Thyroid gland (tissue), 4 donors: ENCODE measurements at regions not wholly inside any gene's neighbourhood (a gene's known extent, or its start where the extent isn't known, plus 50 kb on each side); places are given as distances from the start of the nearest gene placed in this dataset.

Experiments used
- DNase-seq, 2 donors: peaks; one replicate each; pipeline ENCODE4 v3.0.0-alpha.2; 2019
- H3K27ac ChIP-seq, 3 donors: fragments of 200-600 bp; sonication (generic); 1 replicate in 2 of 3; 2 replicates in 1 of 3; pipeline ENCODE4 v1.5.1; 2016 to 2019; ENCODE audit warnings: mild to moderate bottlenecking in 1 of 3, moderate library complexity in 1 of 3
- H3K27me3 ChIP-seq: fragments of 200-600 bp; sonication (generic); one replicate; pipeline ENCODE4 v1.5.1; 2019
- H3K36me3 ChIP-seq, 2 donors: fragments of 200-600 bp; sonication (generic); one replicate each; pipeline ENCODE4 v1.5.1; 2016 to 2019
- H3K4me1 ChIP-seq, 2 donors: fragments of 200-600 bp; sonication (generic); one replicate each; pipeline ENCODE4 v1.5.1; 2017 to 2019
- H3K4me3 ChIP-seq, 3 donors: fragments of 200-600 bp; sonication (generic); replicated peaks in 1 of 3; 1 replicate in 2 of 3; 2 replicates in 1 of 3; pipeline ENCODE4 v1.5.1; 2016; ENCODE audit warnings: mild to moderate bottlenecking in 1 of 3
- H3K9me3 ChIP-seq: fragments of 200-600 bp; sonication (generic); one replicate; pipeline ENCODE4 v1.5.1; 2017
- POLR2A ChIP-seq, 2 donors: fragments of 450-650 bp; IDR thresholded peaks; one replicate each; pipeline ENCODE4 v1.6.1; 2017; ENCODE audit warnings: antibody characterized with exemption in 2 of 2, mild to moderate bottlenecking in 2 of 2, moderate library complexity in 1 of 2
- WGBS, 2 donors: methylation state at CpG; one replicate each; pipeline ENCODE4 v1.1.5; 2017; 5-methylcytosine and 5-hydroxymethylcytosine counted together
- intact Hi-C: fragments of 100-400 bp; cut with DNase I; formaldehyde crosslinking; loops from one replicate; pipeline ENCODE4 v1.15.1; 2023
- TF ChIP-seq, protein P1 (sequence below), 6 experiments: fragments of 200-600 bp in 3 of 6; fragments of 450-650 bp in 3 of 6; sonication (generic) in 3 of 6; IDR thresholded peaks; one replicate each; pipeline ENCODE4 v1.5.1; 2016 to 2019; ENCODE audit warnings: antibody characterized with exemption in 6 of 6, mild to moderate bottlenecking in 2 of 6, inconsistent platforms in 1 of 6, moderate library complexity in 1 of 6

GRCh38 chr2:164439885-164440284 is 181.4 kb downstream of the GRB14 start:
- DNase-seq = no peak
- 85 to 92% methylated on average over 3 of the region's 3 CpGs for WGBS, 2 donors
- Histone ChIP-seq H3K9me3 (no peaks in the 10 kb centered on the region), H3K4me3 (no peak overlapping the region), H3K27me3 (no peaks in the 10 kb centered on the region), H3K27ac (no peak overlapping the region), H3K4me1 (no peaks in the 10 kb centered on the region), H3K36me3 (no peaks in the 10 kb centered on the region)
- TF ChIP-seq POLR2A (IDR thresholded peaks at IDR 0.05) = no peak
- TF ChIP-seq, protein P1, sequence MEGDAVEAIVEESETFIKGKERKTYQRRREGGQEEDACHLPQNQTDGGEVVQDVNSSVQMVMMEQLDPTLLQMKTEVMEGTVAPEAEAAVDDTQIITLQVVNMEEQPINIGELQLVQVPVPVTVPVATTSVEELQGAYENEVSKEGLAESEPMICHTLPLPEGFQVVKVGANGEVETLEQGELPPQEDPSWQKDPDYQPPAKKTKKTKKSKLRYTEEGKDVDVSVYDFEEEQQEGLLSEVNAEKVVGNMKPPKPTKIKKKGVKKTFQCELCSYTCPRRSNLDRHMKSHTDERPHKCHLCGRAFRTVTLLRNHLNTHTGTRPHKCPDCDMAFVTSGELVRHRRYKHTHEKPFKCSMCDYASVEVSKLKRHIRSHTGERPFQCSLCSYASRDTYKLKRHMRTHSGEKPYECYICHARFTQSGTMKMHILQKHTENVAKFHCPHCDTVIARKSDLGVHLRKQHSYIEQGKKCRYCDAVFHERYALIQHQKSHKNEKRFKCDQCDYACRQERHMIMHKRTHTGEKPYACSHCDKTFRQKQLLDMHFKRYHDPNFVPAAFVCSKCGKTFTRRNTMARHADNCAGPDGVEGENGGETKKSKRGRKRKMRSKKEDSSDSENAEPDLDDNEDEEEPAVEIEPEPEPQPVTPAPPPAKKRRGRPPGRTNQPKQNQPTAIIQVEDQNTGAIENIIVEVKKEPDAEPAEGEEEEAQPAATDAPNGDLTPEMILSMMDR (IDR thresholded peaks at IDR 0.05) = no peak
- intact Hi-C loops = no loop called here

- no peak for DNase-seq
- Histone ChIP-seq H3K27me3 (no peaks in the 10 kb centered on the region), H3K4me1 (no peaks in the 10 kb centered on the region), H3K27ac (no peak overlapping the region), H3K4me3 (no peak overlapping the region), H3K9me3 (no peaks in the 10 kb centered on the region), H3K36me3 (no peaks in the 10 kb centered on the region)
- intact Hi-C loops = no loop called here
- no peak for TF ChIP-seq POLR2A (IDR thresholded peaks at IDR 0.05)
- TF ChIP-seq, protein P1 (IDR thresholded peaks at IDR 0.05) = no peak
These were observed 182.0 kb downstream of the GRB14 start for GRCh38 chr2:164439235-164439634.

GRCh38 chr2:164438490-164439205 is 182.6 kb downstream of the GRB14 start:
- Histone ChIP-seq H3K36me3 (no peaks in the 10 kb centered on the region), H3K27ac (no peak overlapping the region), H3K4me1 (no peaks in the 10 kb centered on the region), H3K4me3 (no peak overlapping the region), H3K27me3 (no peaks in the 10 kb centered on the region), H3K9me3 (no peaks in the 10 kb centered on the region)
- no peak for DNase-seq
- intact Hi-C loops = no loop called here
- no peak for TF ChIP-seq POLR2A (IDR thresholded peaks at IDR 0.05)

DNA sequence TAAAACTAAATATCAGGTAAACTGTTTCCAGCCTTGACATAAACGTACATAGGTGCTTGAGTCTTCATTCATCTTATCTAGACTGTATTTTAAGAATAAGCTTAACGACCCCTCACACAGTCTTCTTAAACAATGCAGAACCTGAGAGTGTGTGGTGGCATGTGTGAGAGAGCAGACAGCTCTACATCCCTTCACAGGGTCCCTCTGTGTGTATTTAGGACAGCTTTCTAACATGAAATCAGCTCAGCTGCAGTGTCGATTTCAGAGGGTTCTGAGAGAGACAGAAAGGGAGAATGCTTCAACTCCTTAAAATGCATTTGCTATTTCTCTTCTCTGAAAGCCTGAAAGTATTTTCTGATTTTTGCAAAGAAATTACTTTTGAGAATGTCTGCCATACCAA is 185.2 kb downstream of the GRB14 start:
- no peaks in the 10 kb centered on the region for H3K9me3 ChIP-seq
- WGBS, 2 donors = 62 to 68% methylated on average over 3 of the region's 3 CpGs
- H3K4me3 ChIP-seq = no peak overlapping the region
- TF ChIP-seq POLR2A (IDR thresholded peaks at IDR 0.05) = no peak
- TF ChIP-seq, protein P1 (IDR thresholded peaks at IDR 0.05) = no peak
- no peaks in the 10 kb centered on the region for H3K27me3 ChIP-seq
- intact Hi-C loops = no loop called here
- H3K4me1 ChIP-seq = no peaks in the 10 kb centered on the region
- no peak for DNase-seq
- no peaks in the 10 kb centered on the region for H3K36me3 ChIP-seq
- no peak overlapping the region for H3K27ac ChIP-seq

DNA sequence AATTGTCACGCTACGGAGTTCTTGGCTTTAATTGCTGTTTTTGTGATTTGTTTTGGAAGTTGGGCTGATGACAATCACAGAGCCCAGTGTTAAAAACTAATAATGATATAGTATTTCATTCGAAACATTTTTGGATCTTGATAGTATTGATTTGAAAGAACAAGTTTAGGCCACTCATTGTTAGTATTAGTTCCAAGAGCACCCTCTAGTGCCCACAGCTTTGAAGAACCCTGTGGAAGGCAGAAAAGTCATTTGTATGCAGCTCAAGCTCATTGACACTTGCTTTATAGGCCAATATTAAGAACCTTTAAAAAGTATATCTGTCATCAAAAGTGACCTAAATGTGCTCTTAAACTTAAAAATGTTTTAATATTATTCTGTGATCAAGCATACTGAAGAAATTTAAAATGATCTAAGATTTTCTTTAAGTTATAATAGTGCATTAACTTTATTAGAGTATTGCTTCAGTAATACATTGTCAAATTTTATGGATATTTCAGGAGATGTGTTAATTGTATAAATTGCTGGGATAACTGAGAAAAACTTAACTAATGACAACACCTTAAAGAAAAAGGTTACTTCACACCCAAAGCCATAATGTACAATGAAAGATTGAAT is 191.0 kb downstream of the GRB14 start:
- no peaks in the 10 kb centered on the region for H3K4me1 ChIP-seq
- H3K27ac ChIP-seq = no peak overlapping the region
- no peak overlapping the region for H3K4me3 ChIP-seq
- WGBS, 2 donors = 73 to 79% methylated on average over 3 of the region's 3 CpGs
- H3K9me3 ChIP-seq = no peaks in the 10 kb centered on the region
- intact Hi-C loops = no loop called here
- H3K36me3 ChIP-seq = no peaks in the 10 kb centered on the region
- no peaks in the 10 kb centered on the region for H3K27me3 ChIP-seq
- TF ChIP-seq, protein P1 (IDR thresholded peaks at IDR 0.05) = peak in 4 of 6 experiments; percentile 31 to 65 (median 59)
- TF ChIP-seq POLR2A (IDR thresholded peaks at IDR 0.05) = no peak
- peak; percentile 43 to 45 for DNase-seq
